ENCODE measurements at regions not wholly inside any gene's neighbourhood (a gene's known extent, or its start where the extent isn't known, plus 50 kb on each side); places are given as distances from the start of the nearest gene placed in this dataset.

GRCh38 chr5:91434348-91434747 is 51.2 kb upstream of the ARRDC3 start:
- no peaks in the 10 kb centered on the region for H3K27me3 ChIP-seq (ENCODE audit: control insufficient read depth in 1 of 2, insufficient read depth in 1 of 2, low read length in 2 of 2)
- no peak overlapping the region for H3K14ac ChIP-seq (ENCODE audit: low read length in 2 of 2)
- H3K9ac ChIP-seq (ENCODE audit: low read length) = no peak overlapping the region
- H3K9me3 ChIP-seq (ENCODE audit: control insufficient read depth, low read length) = no peaks in the 10 kb centered on the region
- H3K4me2 ChIP-seq (ENCODE audit: low read length, poor library complexity, severe bottlenecking) = no peak overlapping the region
- no peaks in the 10 kb centered on the region for H3K4me1 ChIP-seq (ENCODE audit: control insufficient read depth, insufficient read depth, low read depth, low read length)
- H2AFZ ChIP-seq (ENCODE audit: low read depth, low read length) = no peak overlapping the region
- H2BK12ac ChIP-seq (ENCODE audit: low read length in 2 of 2) = no peak overlapping the region
- no peak overlapping the region for H3K4ac ChIP-seq (ENCODE audit: low read depth in 1 of 2, low read length in 2 of 2)
- H4K8ac ChIP-seq (ENCODE audit: low read length) = no peak overlapping the region
- H3K4me3 ChIP-seq (ENCODE audit: insufficient read depth in 1 of 2, low read depth in 1 of 2, low read length in 2 of 2) = no peak overlapping the region
- no peaks in the 10 kb centered on the region for H3K79me1 ChIP-seq (replicated peaks; ENCODE audit: low read length, poor library complexity, severe bottlenecking)
- no peak overlapping the region for H2BK15ac ChIP-seq (ENCODE audit: low read depth, poor library complexity, severe bottlenecking)
- no peak overlapping the region for H3K27ac ChIP-seq (ENCODE audit: low read length, poor library complexity, severe bottlenecking)
- H2BK5ac ChIP-seq (ENCODE audit: low read depth, low read length, poor library complexity, severe bottlenecking) = no peak overlapping the region
- no peak overlapping the region for H3K23ac ChIP-seq (ENCODE audit: low read length in 2 of 2)
- H2BK120ac ChIP-seq (ENCODE audit: low read depth, low read length) = no peak overlapping the region
- no peak overlapping the region for H4K91ac ChIP-seq (ENCODE audit: low read length)
- no peak for DNase-seq
- no peaks in the 10 kb centered on the region for H3K36me3 ChIP-seq (ENCODE audit: control insufficient read depth in 1 of 2, insufficient read depth in 2 of 2, low read depth in 1 of 2, low read length in 2 of 2)
- H2AK5ac ChIP-seq (ENCODE audit: low read length, severe bottlenecking) = no peak overlapping the region
- no peak overlapping the region for H3K18ac ChIP-seq (ENCODE audit: low read depth in 1 of 2, low read length in 2 of 2)

GRCh38 chr5:91433861-91434260 is 50.7 kb upstream of the ARRDC3 start:
- no peak overlapping the region for H3K23ac ChIP-seq (ENCODE audit: low read length in 2 of 2)
- H3K9me3 ChIP-seq (ENCODE audit: control insufficient read depth, low read length) = no peaks in the 10 kb centered on the region
- no peak overlapping the region for H3K9ac ChIP-seq (ENCODE audit: low read length)
- H2BK12ac ChIP-seq (ENCODE audit: low read length in 2 of 2) = no peak overlapping the region
- no peaks in the 10 kb centered on the region for H3K79me1 ChIP-seq (replicated peaks; ENCODE audit: low read length, poor library complexity, severe bottlenecking)
- no peak overlapping the region for H2AK5ac ChIP-seq (ENCODE audit: low read length, severe bottlenecking)
- H2AFZ ChIP-seq (ENCODE audit: low read depth, low read length) = no peak overlapping the region
- no peaks in the 10 kb centered on the region for H3K4me1 ChIP-seq (ENCODE audit: control insufficient read depth, insufficient read depth, low read depth, low read length)
- no peak for DNase-seq
- H2BK120ac ChIP-seq (ENCODE audit: low read depth, low read length) = no peak overlapping the region
- H3K27me3 ChIP-seq (ENCODE audit: control insufficient read depth in 1 of 2, insufficient read depth in 1 of 2, low read length in 2 of 2) = no peaks in the 10 kb centered on the region
- no peak overlapping the region for H3K4me2 ChIP-seq (ENCODE audit: low read length, poor library complexity, severe bottlenecking)
- H4K8ac ChIP-seq (ENCODE audit: low read length) = no peak overlapping the region
- H4K91ac ChIP-seq (ENCODE audit: low read length) = no peak overlapping the region
- no peak overlapping the region for H3K4ac ChIP-seq (ENCODE audit: low read depth in 1 of 2, low read length in 2 of 2)
- H3K4me3 ChIP-seq (ENCODE audit: insufficient read depth in 1 of 2, low read depth in 1 of 2, low read length in 2 of 2) = no peak overlapping the region
- H2BK5ac ChIP-seq (ENCODE audit: low read depth, low read length, poor library complexity, severe bottlenecking) = no peak overlapping the region
- H3K36me3 ChIP-seq (ENCODE audit: control insufficient read depth in 1 of 2, insufficient read depth in 2 of 2, low read depth in 1 of 2, low read length in 2 of 2) = no peaks in the 10 kb centered on the region
- no peak overlapping the region for H3K14ac ChIP-seq (ENCODE audit: low read length in 2 of 2)
- no peak overlapping the region for H2BK15ac ChIP-seq (ENCODE audit: low read depth, poor library complexity, severe bottlenecking)
- H3K18ac ChIP-seq (ENCODE audit: low read depth in 1 of 2, low read length in 2 of 2) = peak overlapping the region in 1 of 2 experiments; percentile 12
- 100% methylated on average over 1 of the region's 1 CpG for WGBS
- no peak overlapping the region for H3K27ac ChIP-seq (ENCODE audit: low read length, poor library complexity, severe bottlenecking)
